NCI-H82 treated with DMSO at 0.1 percent for 48 hours (cell line): ENCODE measurements at regions not wholly inside any gene's neighbourhood (a gene's known extent, or its start where the extent isn't known, plus 50 kb on each side); places are given as distances from the start of the nearest gene placed in this dataset.
"Not testable (repeated sequence)": the region's sequence is repeated elsewhere in the genome, so short reads cannot be mapped to it uniquely, and the experiment has no call there.

Experiments
- DNase-seq: peaks from one replicate; lab custom pipeline; 2025; ENCODE audit not compliant: unreplicated experiment; lab: John Stamatoyannopoulos, UW

- not testable (repeated sequence) for DNase-seq
Observed at GRCh38 chr6:3672339-3672738, 79.2 kb downstream of the PXDC1 start.

- no peak for DNase-seq
Observed at GRCh38 chr6:3671382-3671781, 80.1 kb downstream of the PXDC1 start.

GRCh38 chr6:3670356-3670755 is 81.2 kb downstream of the PXDC1 start:
- DNase-seq = no peak

- DNase-seq = no peak
Observed at GRCh38 chr6:3669916-3670315, 81.6 kb downstream of the PXDC1 start.

- no peak for DNase-seq
Observed at GRCh38 chr6:3665608-3666007, 85.9 kb downstream of the PXDC1 start.

GRCh38 chr6:3664625-3665041 is 86.9 kb downstream of the PXDC1 start:
- DNase-seq = no peak

- DNase-seq = no peak
Observed at GRCh38 chr6:3663811-3664210, 87.7 kb downstream of the PXDC1 start.

GRCh38 chr6:3663081-3663480 is 88.4 kb downstream of the PXDC1 start:
- DNase-seq = no peak

GRCh38 chr6:3661390-3661789 is 90.1 kb downstream of the PXDC1 start:
- no peak for DNase-seq

GRCh38 chr6:3660473-3660872 is 91.0 kb downstream of the PXDC1 start:
- DNase-seq = no peak

GRCh38 chr6:3659748-3660147 is 91.8 kb downstream of the PXDC1 start:
- no peak for DNase-seq

- no peak for DNase-seq
Observed at GRCh38 chr6:3656076-3656475, 95.4 kb downstream of the PXDC1 start.

GRCh38 chr6:3654898-3655297 is 96.6 kb downstream of the PXDC1 start:
- DNase-seq = no peak

- no peak for DNase-seq
Observed at GRCh38 chr6:3654436-3654835, 97.1 kb downstream of the PXDC1 start.

- DNase-seq = no peak
Observed at GRCh38 chr6:3653528-3654070, 97.9 kb downstream of the PXDC1 start.

GRCh38 chr6:3651698-3652229 is 99.7 kb downstream of the PXDC1 start:
- DNase-seq = no peak

GRCh38 chr6:3650959-3651697 is 100.4 kb downstream of the PXDC1 start:
- peak; percentile 31 for DNase-seq

- no peak for DNase-seq
Observed at GRCh38 chr6:3650076-3650958, 101.2 kb downstream of the PXDC1 start.

GRCh38 chr6:3648724-3649123 is 102.8 kb downstream of the PXDC1 start:
- DNase-seq = no peak

GRCh38 chr6:3646616-3647362 is 104.7 kb downstream of the PXDC1 start:
- no peak for DNase-seq

GRCh38 chr6:3644739-3645012 is 106.8 kb downstream of the PXDC1 start:
- DNase-seq = no peak
